Sigmoid colon (tissue), 6 donors: ENCODE measurements at regions not wholly inside any gene's neighbourhood (a gene's known extent, or its start where the extent isn't known, plus 50 kb on each side); places are given as distances from the start of the nearest gene placed in this dataset.

Source experiments
- DNase-seq: peaks from one replicate; pipeline ENCODE4 v3.0.0-alpha.2; 2019
- H3K27ac ChIP-seq, 4 donors: fragments of 200-600 bp; sonication (generic); one replicate each; pipeline ENCODE4 v1.5.1; 2016 to 2019; ENCODE audit warnings: mild to moderate bottlenecking in 1 of 4
- H3K27me3 ChIP-seq, 3 donors: fragments of 200-600 bp; sonication (generic); one replicate each; pipeline ENCODE4 v1.5.1; 2019; ENCODE audit warnings: mild to moderate bottlenecking in 1 of 3
- H3K36me3 ChIP-seq, 4 donors: fragments of 200-600 bp; sonication (generic); one replicate each; pipeline ENCODE4 v1.5.1; 2016 to 2019
- H3K4me1 ChIP-seq, 4 donors: fragments of 200-600 bp; sonication (generic); one replicate each; pipeline ENCODE4 v1.5.1; 2017 to 2019
- H3K4me3 ChIP-seq, 4 donors: fragments of 200-600 bp; sonication (generic); one replicate each; pipeline ENCODE4 v1.5.1; 2017 to 2019; ENCODE audit warnings: mild to moderate bottlenecking in 2 of 4, moderate library complexity in 1 of 4
- H3K9me3 ChIP-seq, 4 donors: fragments of 200-600 bp in 3 of 4; sonication (generic) in 3 of 4; one replicate each; pipeline versions ENCODE4 v1.5.1 to v1.6.1; 2013 to 2019
- CTCF ChIP-seq, 4 experiments: fragments of 450-650 bp in 3 of 4; fragments of 200-600 bp in 1 of 4; IDR thresholded peaks; one replicate each; pipeline ENCODE4 v1.5.1; 2016 to 2019; ENCODE audit warnings: antibody characterized with exemption in 4 of 4, mild to moderate bottlenecking in 3 of 4, moderate library complexity in 2 of 4
- EP300 ChIP-seq, 4 donors: sonication (generic); formaldehyde crosslinking; IDR thresholded peaks; one replicate each; pipeline ENCODE4 v1.6.1; 2017; ENCODE audit warnings: antibody characterized with exemption in 4 of 4
- POLR2A ChIP-seq, 2 donors: fragments of 450-650 bp; IDR thresholded peaks; one replicate each; pipeline ENCODE4 v1.6.1; 2016; ENCODE audit warnings: antibody characterized with exemption in 2 of 2, mild to moderate bottlenecking in 2 of 2, moderate library complexity in 2 of 2
- POLR2AphosphoS5 ChIP-seq, 4 donors: sonication (generic); formaldehyde crosslinking; IDR thresholded peaks; one replicate each; pipeline ENCODE4 v1.6.1; 2017; ENCODE audit warnings: antibody characterized with exemption in 4 of 4
- WGBS, 2 donors: extraction: QIAGEN DNeasy Blood & Tissue Kit; methylation state at CpG; one replicate each; pipeline ENCODE4 v1.1.7; 2013; 5-methylcytosine and 5-hydroxymethylcytosine counted together
- intact Hi-C: fragments of 100-400 bp; cut with DNase I; formaldehyde crosslinking; loops from one replicate; pipeline ENCODE4 v1.15.1; 2023
- donor health status: healthy with polysubstance abuse.
- donor health status: healthy.

- 76 to 80% methylated on average over 1 of the region's 1 CpG for WGBS, 2 donors
- Histone ChIP-seq H3K4me3 (no peak overlapping the region), H3K9me3 (no peaks in the 10 kb centered on the region), H3K36me3 (no peaks in the 10 kb centered on the region), H3K27ac (no peak overlapping the region), H3K4me1 (no peaks in the 10 kb centered on the region), H3K27me3 (no peaks in the 10 kb centered on the region)
- no peak for TF ChIP-seq CTCF (IDR thresholded peaks at IDR 0.05)
- TF ChIP-seq POLR2AphosphoS5 (IDR thresholded peaks at IDR 0.05), result no peak
- TF ChIP-seq EP300 (IDR thresholded peaks at IDR 0.05), result no peak
- TF ChIP-seq POLR2A (IDR thresholded peaks at IDR 0.05), result no peak
- DNase-seq, result no peak
- intact Hi-C loops, result no loop called here
These were observed 383.8 kb upstream of the RPS23 start for GRCh38 chr5:82661933-82662332.

GRCh38 chr5:82661462-82661861 lies 383.3 kb upstream of the RPS23 start:
- no peak overlapping the region for H3K4me3 ChIP-seq
- no peaks in the 10 kb centered on the region for H3K27me3 ChIP-seq
- no peaks in the 10 kb centered on the region for H3K9me3 ChIP-seq
- intact Hi-C loops, result no loop called here
- no peaks in the 10 kb centered on the region for H3K4me1 ChIP-seq
- no peak overlapping the region for H3K27ac ChIP-seq
- TF ChIP-seq POLR2AphosphoS5 (IDR thresholded peaks at IDR 0.05) (no peak), POLR2A (IDR thresholded peaks at IDR 0.05) (no peak), EP300 (IDR thresholded peaks at IDR 0.05) (no peak), CTCF (IDR thresholded peaks at IDR 0.05) (no peak)
- no peak for DNase-seq
- WGBS, 2 donors, result 76 to 85% methylated on average over 2 of the region's 2 CpGs
- no peaks in the 10 kb centered on the region for H3K36me3 ChIP-seq

- Histone ChIP-seq H3K4me1 (no peaks in the 10 kb centered on the region), H3K36me3 (no peaks in the 10 kb centered on the region), H3K27ac (no peak overlapping the region), H3K4me3 (no peak overlapping the region), H3K27me3 (no peaks in the 10 kb centered on the region), H3K9me3 (no peaks in the 10 kb centered on the region)
- DNase-seq, result no peak
- intact Hi-C loops, result no loop called here
- 85 to 87% methylated on average over 2 of the region's 2 CpGs for WGBS, 2 donors
- TF ChIP-seq POLR2AphosphoS5 (IDR thresholded peaks at IDR 0.05) (no peak), CTCF (IDR thresholded peaks at IDR 0.05) (no peak), POLR2A (IDR thresholded peaks at IDR 0.05) (no peak), EP300 (IDR thresholded peaks at IDR 0.05) (no peak)
These were observed 381.0 kb upstream of the RPS23 start for GRCh38 chr5:82659115-82659514.

GRCh38 chr5:82657033-82657699 lies 379.0 kb upstream of the RPS23 start:
- no peak overlapping the region for H3K27ac ChIP-seq
- no peaks in the 10 kb centered on the region for H3K36me3 ChIP-seq
- H3K9me3 ChIP-seq, result no peaks in the 10 kb centered on the region
- DNase-seq, result no peak
- H3K27me3 ChIP-seq, result no peaks in the 10 kb centered on the region
- H3K4me1 ChIP-seq, result no peaks in the 10 kb centered on the region
- 61 to 75% methylated on average over 5 of the region's 5 CpGs for WGBS, 2 donors
- intact Hi-C loops, result no loop called here
- TF ChIP-seq CTCF (IDR thresholded peaks at IDR 0.05), result no peak
- TF ChIP-seq EP300 (IDR thresholded peaks at IDR 0.05), result no peak
- TF ChIP-seq POLR2AphosphoS5 (IDR thresholded peaks at IDR 0.05), result no peak
- no peak for TF ChIP-seq POLR2A (IDR thresholded peaks at IDR 0.05)
- H3K4me3 ChIP-seq, result no peak overlapping the region

- no peaks in the 10 kb centered on the region for H3K27me3 ChIP-seq
- H3K36me3 ChIP-seq, result no peaks in the 10 kb centered on the region
- intact Hi-C loops, result no loop called here
- WGBS, 2 donors, result 42 to 73% methylated on average over 2 of the region's 2 CpGs
- H3K9me3 ChIP-seq, result no peaks in the 10 kb centered on the region
- H3K4me1 ChIP-seq, result no peaks in the 10 kb centered on the region
- H3K4me3 ChIP-seq, result no peak overlapping the region
- no peak overlapping the region for H3K27ac ChIP-seq
- TF ChIP-seq POLR2A (IDR thresholded peaks at IDR 0.05) (no peak), EP300 (IDR thresholded peaks at IDR 0.05) (no peak), CTCF (IDR thresholded peaks at IDR 0.05) (no peak), POLR2AphosphoS5 (IDR thresholded peaks at IDR 0.05) (no peak)
- DNase-seq, result no peak
These were observed 378.2 kb upstream of the RPS23 start for GRCh38 chr5:82656341-82656761.
